H54 (cell line): ENCODE measurements at regions not wholly inside any gene's neighbourhood (a gene's known extent, or its start where the extent isn't known, plus 50 kb on each side); places are given as distances from the start of the nearest gene placed in this dataset.

Experiments used
- DNase-seq: peaks from one replicate; pipeline ENCODE4 v3.0.0; 2011; ENCODE audit warnings: low spot score, mixed read lengths; ENCODE audit not compliant: insufficient read length
- FAIRE-seq: peaks from 3 replicates; lab custom pipeline; 2011; peaks lifted over from hg19 to GRCh38; lab: Jason Lieb, UNC
- POLR2A ChIP-seq: IDR thresholded peaks from 2 replicates; pipeline ENCODE4 v1.6.1; 2011; ENCODE audit warnings: low read depth, mild to moderate bottlenecking, low read length

GRCh38 chr12:19954163-19954562 is 414.2 kb upstream of the PDE3A start:
- FAIRE-seq (no peak), DNase-seq (no peak)
- no peak for TF ChIP-seq POLR2A

- DNase-seq (no peak), FAIRE-seq (no peak)
- TF ChIP-seq POLR2A = no peak
Measured at GRCh38 chr12:19957308-19958125, 410.8 kb upstream of the PDE3A start.

- FAIRE-seq = no peak
- no peak for DNase-seq
Measured at GRCh38 chr12:19958389-19958788, 409.9 kb upstream of the PDE3A start.

GRCh38 chr12:19959353-19959752 is 409.0 kb upstream of the PDE3A start:
- DNase-seq (no peak), FAIRE-seq (no peak)
- TF ChIP-seq POLR2A = no peak

More at GRCh38 chr12:19958389-19958788, 409.9 kb upstream of the PDE3A start:
- TF ChIP-seq POLR2A = no peak

- FAIRE-seq (no peak), DNase-seq (no peak)
- TF ChIP-seq POLR2A = no peak
Measured at GRCh38 chr12:19960527-19960926, 407.8 kb upstream of the PDE3A start.

GRCh38 chr12:19962192-19962591 is 406.1 kb upstream of the PDE3A start:
- TF ChIP-seq POLR2A = no peak
- DNase-seq = no peak
- no peak for FAIRE-seq

- FAIRE-seq (no peak), DNase-seq (no peak)
- no peak for TF ChIP-seq POLR2A
Measured at GRCh38 chr12:19963972-19964371, 404.4 kb upstream of the PDE3A start.

GRCh38 chr12:19964549-19964948 is 403.8 kb upstream of the PDE3A start:
- no peak for TF ChIP-seq POLR2A
- no peak for DNase-seq
- no peak for FAIRE-seq

- no peak for FAIRE-seq
- no peak for TF ChIP-seq POLR2A
- DNase-seq = no peak
Measured at GRCh38 chr12:19965196-19966038, 402.9 kb upstream of the PDE3A start.

- no peak for DNase-seq
- no peak for TF ChIP-seq POLR2A
- no peak for FAIRE-seq
Measured at GRCh38 chr12:19967001-19967400, 401.3 kb upstream of the PDE3A start.

- TF ChIP-seq POLR2A = no peak
- DNase-seq (peak; percentile 5), FAIRE-seq (peak; percentile 41)
Measured at GRCh38 chr12:19967431-19967830, 400.9 kb upstream of the PDE3A start.

GRCh38 chr12:19970116-19970515 is 398.2 kb upstream of the PDE3A start:
- FAIRE-seq (no peak), DNase-seq (no peak)
- no peak for TF ChIP-seq POLR2A

GRCh38 chr12:19970821-19971220 is 397.5 kb upstream of the PDE3A start:
- no peak for TF ChIP-seq POLR2A
- DNase-seq = no peak
- no peak for FAIRE-seq
